ENCODE measurements at regions not wholly inside any gene's neighbourhood (a gene's known extent, or its start where the extent isn't known, plus 50 kb on each side); places are given as distances from the start of the nearest gene placed in this dataset.

DNA sequence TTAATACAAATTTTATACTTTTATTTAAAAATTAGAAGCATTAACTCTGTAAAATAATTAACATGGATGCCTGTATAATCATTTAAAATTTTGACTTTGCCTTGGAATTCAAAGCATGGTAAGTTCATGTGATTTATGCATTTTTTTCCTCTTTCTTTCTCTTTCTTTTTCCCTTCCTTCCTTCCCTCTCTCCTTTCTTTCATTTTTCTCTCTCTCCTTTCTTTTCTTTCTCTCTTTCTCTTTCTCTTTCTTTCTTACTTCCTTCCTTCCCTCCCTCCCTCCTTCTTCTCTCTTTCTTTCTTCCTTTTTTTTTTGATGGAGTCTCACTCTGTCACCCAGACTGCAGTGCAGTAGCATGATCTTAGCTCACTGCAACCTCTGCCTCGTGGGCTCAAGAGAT, 53.8 kb upstream of the P3H2 start:
- Histone ChIP-seq H3K4me1 (ENCODE audit: control insufficient read depth, insufficient read depth, low read length) (peaks cover 2% of the 10 kb centered on the region; the same call in 1 of the 2 replicates), H4K8ac (ENCODE audit: low read depth in 2 of 2, low read length in 2 of 2) (no peak overlapping the region; a peak in 1 of 4 replicates), H4K20me1 (ENCODE audit: insufficient read depth, low read length) (no peaks in the 10 kb centered on the region), H2AFZ (replicated peaks; ENCODE audit: low read length, poor library complexity) (no peak overlapping the region), H3K4me2 (ENCODE audit: low read depth, low read length) (no peak overlapping the region), H3K9me1 (ENCODE audit: insufficient read depth, low read length) (no peaks in the 10 kb centered on the region), H3K9ac (ENCODE audit: low read depth, low read length) (no peak overlapping the region), H2BK5ac (ENCODE audit: low read depth, low read length, poor library complexity, severe bottlenecking) (no peak overlapping the region), H2AK9ac (replicated peaks; ENCODE audit: low read depth, low read length, poor library complexity) (no peak overlapping the region), H2AK5ac (ENCODE audit: low read depth, low read length) (peak overlapping the region; percentile 33; the same call in 1 of the 2 replicates), H3K79me1 (ENCODE audit: low read depth in 1 of 2, low read length in 2 of 2) (no peaks in the 10 kb centered on the region; a peak in 1 of 4 replicates), H4K91ac (ENCODE audit: insufficient read depth, low read depth, low read length) (no peak overlapping the region), H4K5ac (ENCODE audit: low read depth, low read length) (no peak overlapping the region), H3K27ac (ENCODE audit: insufficient read depth, low read length) (no peak overlapping the region), H3K4me3 (ENCODE audit: insufficient read depth, low read depth, low read length) (no peak overlapping the region), H3K14ac (replicated peaks; ENCODE audit: low read depth, low read length) (peak overlapping the region; percentile 19; the same call in 1 of the 2 replicates), H2BK120ac (ENCODE audit: low read depth, low read length) (peak overlapping the region; percentile 50; the same call in 1 of the 2 replicates), H3K27me3 (ENCODE audit: control insufficient read depth, insufficient read depth, low read length) (no peaks in the 10 kb centered on the region), H3K4ac (ENCODE audit: low read depth, low read length) (peak overlapping the region; percentile 25), H2BK20ac (ENCODE audit: low read depth, low read length) (peak overlapping the region; percentile 58; the same call in 1 of the 2 replicates), H3K23ac (ENCODE audit: low read depth, low read length) (no peak overlapping the region), H3K18ac (ENCODE audit: low read depth, low read length) (peak overlapping the region; percentile 5; the same call in 1 of the 2 replicates), H3K9me3 (ENCODE audit: control insufficient read depth, insufficient read depth, low read length) (no peaks in the 10 kb centered on the region), H2BK15ac (ENCODE audit: low read depth, low read length) (peak overlapping the region; percentile 86; the same call in 1 of the 3 replicates), H3K56ac (ENCODE audit: extremely low read depth, insufficient read depth, low read length) (no peak overlapping the region), H3K36me3 (ENCODE audit: control insufficient read depth, insufficient read depth, low read length) (no peaks in the 10 kb centered on the region)
- no CpG with 5 or more reads among the region's 1 CpG for WGBS, 2 experiments (ENCODE audit: extremely low coverage in 2 of 2, insufficient read length in 1 of 2)
- DNase-seq (no peak), ATAC-seq (ENCODE audit: low read depth) (no peak)
- TF ChIP-seq RAD21 (IDR thresholded peaks at IDR 0.05; ENCODE audit: low read length) (no peak), BHLHE40 (IDR thresholded peaks at IDR 0.05; ENCODE audit: low read depth, low read length) (no peak), POLR2A (IDR thresholded peaks at IDR 0.05; ENCODE audit: low read depth, low read length) (no peak), MXI1 (IDR thresholded peaks at IDR 0.05; ENCODE audit: borderline replicate concordance, low read depth, low read length) (no peak), CEBPB (IDR thresholded peaks at IDR 0.05; ENCODE audit: low read depth, low read length) (no peak), NFE2L2 (IDR thresholded peaks at IDR 0.05; ENCODE audit: low read depth, low read length) (no peak), CHD1 (IDR thresholded peaks at IDR 0.05; ENCODE audit: low read depth, low read length) (no peak), FOS (IDR thresholded peaks at IDR 0.05; ENCODE audit: low read depth, low read length) (no peak), RFX5 (IDR thresholded peaks at IDR 0.05; ENCODE audit: low read depth, low read length) (no peak), MAZ (IDR thresholded peaks at IDR 0.05; ENCODE audit: borderline replicate concordance, low read depth, low read length) (no peak), MAFK (IDR thresholded peaks at IDR 0.05; ENCODE audit: low read depth, low read length) (no peak), SMC3 (IDR thresholded peaks at IDR 0.05; ENCODE audit: low read depth, low read length) (no peak), RCOR1 (IDR thresholded peaks at IDR 0.05; ENCODE audit: insufficient replicate concordance, low read length) (no peak)
- TF ChIP-seq, protein P1, sequence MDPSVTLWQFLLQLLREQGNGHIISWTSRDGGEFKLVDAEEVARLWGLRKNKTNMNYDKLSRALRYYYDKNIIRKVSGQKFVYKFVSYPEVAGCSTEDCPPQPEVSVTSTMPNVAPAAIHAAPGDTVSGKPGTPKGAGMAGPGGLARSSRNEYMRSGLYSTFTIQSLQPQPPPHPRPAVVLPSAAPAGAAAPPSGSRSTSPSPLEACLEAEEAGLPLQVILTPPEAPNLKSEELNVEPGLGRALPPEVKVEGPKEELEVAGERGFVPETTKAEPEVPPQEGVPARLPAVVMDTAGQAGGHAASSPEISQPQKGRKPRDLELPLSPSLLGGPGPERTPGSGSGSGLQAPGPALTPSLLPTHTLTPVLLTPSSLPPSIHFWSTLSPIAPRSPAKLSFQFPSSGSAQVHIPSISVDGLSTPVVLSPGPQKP (IDR thresholded peaks at IDR 0.05; ENCODE audit: borderline replicate concordance, low read depth, low read length) = no peak
- TF ChIP-seq, protein P2, sequence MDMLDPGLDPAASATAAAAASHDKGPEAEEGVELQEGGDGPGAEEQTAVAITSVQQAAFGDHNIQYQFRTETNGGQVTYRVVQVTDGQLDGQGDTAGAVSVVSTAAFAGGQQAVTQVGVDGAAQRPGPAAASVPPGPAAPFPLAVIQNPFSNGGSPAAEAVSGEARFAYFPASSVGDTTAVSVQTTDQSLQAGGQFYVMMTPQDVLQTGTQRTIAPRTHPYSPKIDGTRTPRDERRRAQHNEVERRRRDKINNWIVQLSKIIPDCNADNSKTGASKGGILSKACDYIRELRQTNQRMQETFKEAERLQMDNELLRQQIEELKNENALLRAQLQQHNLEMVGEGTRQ (IDR thresholded peaks at IDR 0.05; ENCODE audit: low read depth, low read length) = no peak
- TF ChIP-seq, protein P3, sequence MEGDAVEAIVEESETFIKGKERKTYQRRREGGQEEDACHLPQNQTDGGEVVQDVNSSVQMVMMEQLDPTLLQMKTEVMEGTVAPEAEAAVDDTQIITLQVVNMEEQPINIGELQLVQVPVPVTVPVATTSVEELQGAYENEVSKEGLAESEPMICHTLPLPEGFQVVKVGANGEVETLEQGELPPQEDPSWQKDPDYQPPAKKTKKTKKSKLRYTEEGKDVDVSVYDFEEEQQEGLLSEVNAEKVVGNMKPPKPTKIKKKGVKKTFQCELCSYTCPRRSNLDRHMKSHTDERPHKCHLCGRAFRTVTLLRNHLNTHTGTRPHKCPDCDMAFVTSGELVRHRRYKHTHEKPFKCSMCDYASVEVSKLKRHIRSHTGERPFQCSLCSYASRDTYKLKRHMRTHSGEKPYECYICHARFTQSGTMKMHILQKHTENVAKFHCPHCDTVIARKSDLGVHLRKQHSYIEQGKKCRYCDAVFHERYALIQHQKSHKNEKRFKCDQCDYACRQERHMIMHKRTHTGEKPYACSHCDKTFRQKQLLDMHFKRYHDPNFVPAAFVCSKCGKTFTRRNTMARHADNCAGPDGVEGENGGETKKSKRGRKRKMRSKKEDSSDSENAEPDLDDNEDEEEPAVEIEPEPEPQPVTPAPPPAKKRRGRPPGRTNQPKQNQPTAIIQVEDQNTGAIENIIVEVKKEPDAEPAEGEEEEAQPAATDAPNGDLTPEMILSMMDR (conservative IDR thresholded peaks at IDR 0.05; ENCODE audit: low read depth, low read length) = no peak
- in situ Hi-C loops (cut with MboI; ENCODE audit: low sequenced_read_pairs) = no loop called here
- dilution Hi-C loops (cut with HindIII; ENCODE audit: low sequenced_read_pairs, unreplicated experiment) = no loop called here
- BruUV-seq (replicated peaks) = no TSS peak
- ChIA-PET POLR2A (ENCODE audit: unreplicated experiment) (no interaction called here), CTCF (no interaction called here)
- intact Hi-C loops (cut with micrococcal nuclease) = no loop called here
